ENCODE measurements at regions not wholly inside any gene's neighbourhood (a gene's known extent, or its start where the extent isn't known, plus 50 kb on each side); places are given as distances from the start of the nearest gene placed in this dataset.

DNA sequence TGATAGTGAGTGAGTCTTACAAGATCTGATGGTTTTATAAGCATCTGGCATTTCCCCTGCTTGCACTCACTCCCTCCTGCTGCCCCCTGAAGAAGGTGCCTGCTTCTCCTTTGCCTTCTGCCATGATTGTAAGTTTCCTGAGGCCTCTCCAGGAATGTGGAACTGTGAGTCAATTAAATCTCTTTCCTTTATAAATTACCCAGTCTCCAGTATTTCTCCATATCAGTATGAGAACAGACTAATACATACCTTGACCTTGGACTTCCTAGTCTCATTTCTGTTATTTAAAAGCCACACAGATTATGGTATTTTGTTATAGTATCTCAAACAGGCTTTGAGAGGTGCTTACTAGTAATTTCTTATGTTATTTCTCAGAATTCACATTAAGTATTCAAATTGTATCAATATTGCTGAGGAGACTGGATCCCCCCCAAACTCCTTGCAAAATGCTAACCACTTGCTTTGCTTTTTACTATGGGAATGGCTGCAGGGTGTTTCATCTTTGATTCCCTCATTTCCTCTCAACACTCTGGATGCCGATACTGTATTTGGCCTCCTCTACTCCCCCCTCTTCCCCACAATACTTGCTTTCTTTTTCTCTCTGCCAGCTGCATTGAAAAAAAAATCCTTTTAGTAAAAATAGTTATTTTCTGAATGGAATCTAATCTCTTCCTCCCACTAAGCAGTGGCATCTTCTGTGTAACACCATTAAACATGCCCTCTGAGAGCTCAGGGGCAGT is 96.9 kb upstream of the WLS start:
- TF ChIP-seq EZH2phosphoT487 (conservative IDR thresholded peaks at IDR 0.05; ENCODE audit: low read length), result no peak
- TF ChIP-seq, protein P1, sequence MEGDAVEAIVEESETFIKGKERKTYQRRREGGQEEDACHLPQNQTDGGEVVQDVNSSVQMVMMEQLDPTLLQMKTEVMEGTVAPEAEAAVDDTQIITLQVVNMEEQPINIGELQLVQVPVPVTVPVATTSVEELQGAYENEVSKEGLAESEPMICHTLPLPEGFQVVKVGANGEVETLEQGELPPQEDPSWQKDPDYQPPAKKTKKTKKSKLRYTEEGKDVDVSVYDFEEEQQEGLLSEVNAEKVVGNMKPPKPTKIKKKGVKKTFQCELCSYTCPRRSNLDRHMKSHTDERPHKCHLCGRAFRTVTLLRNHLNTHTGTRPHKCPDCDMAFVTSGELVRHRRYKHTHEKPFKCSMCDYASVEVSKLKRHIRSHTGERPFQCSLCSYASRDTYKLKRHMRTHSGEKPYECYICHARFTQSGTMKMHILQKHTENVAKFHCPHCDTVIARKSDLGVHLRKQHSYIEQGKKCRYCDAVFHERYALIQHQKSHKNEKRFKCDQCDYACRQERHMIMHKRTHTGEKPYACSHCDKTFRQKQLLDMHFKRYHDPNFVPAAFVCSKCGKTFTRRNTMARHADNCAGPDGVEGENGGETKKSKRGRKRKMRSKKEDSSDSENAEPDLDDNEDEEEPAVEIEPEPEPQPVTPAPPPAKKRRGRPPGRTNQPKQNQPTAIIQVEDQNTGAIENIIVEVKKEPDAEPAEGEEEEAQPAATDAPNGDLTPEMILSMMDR (IDR thresholded peaks at IDR 0.05; ENCODE audit: insufficient read depth, low read length, poor library complexity, severe bottlenecking), result no peak
- no peaks in the 10 kb centered on the region for H3K9me2 ChIP-seq (replicated peaks; ENCODE audit: insufficient read depth, low read length)
- no peaks in the 10 kb centered on the region for H4K20me1 ChIP-seq (ENCODE audit: low read depth, low read length)
- no peaks in the 10 kb centered on the region for H3K9me3 ChIP-seq (ENCODE audit: insufficient read depth, low read length)
- H2AFZ ChIP-seq (ENCODE audit: low read depth, low read length, severe bottlenecking), result no peak overlapping the region
- no peak overlapping the region for H3K4me2 ChIP-seq (ENCODE audit: low read depth, low read length, poor library complexity, severe bottlenecking)
- H3K36me3 ChIP-seq (ENCODE audit: low read length), result no peaks in the 10 kb centered on the region
- no peaks in the 10 kb centered on the region for H3F3A ChIP-seq (ENCODE audit: insufficient read depth)
- H3K27me3 ChIP-seq (ENCODE audit: low read length), result no peaks in the 10 kb centered on the region
- no peaks in the 10 kb centered on the region for H3K79me2 ChIP-seq (ENCODE audit: insufficient read depth, low read length)
- no peak overlapping the region for H3K4me3 ChIP-seq (ENCODE audit: insufficient read depth, low read length, poor library complexity, severe bottlenecking)
- no peak overlapping the region for H3K27ac ChIP-seq (ENCODE audit: low read depth, low read length)
- no peak overlapping the region for H3K9ac ChIP-seq (ENCODE audit: low read length)

DNA sequence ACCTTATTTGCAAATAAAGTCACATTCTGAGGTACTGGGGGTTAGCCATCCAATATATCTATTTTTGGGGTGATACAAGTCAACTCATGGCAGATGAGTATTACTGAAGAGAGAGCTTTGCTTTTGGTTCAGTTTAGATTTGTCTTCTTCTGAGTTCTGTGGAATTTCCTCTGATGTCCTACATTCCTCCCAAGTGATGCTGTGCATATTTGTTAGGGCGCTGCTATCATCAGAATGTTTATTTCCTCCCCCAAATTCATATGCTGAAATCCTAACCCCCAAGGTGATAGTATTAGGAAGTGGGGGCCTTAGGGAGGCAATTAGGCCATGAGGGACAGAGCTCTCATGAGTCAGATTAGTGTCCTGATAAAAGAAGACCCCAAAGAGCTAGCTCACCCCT is 96.2 kb upstream of the WLS start:
- Histone ChIP-seq H3K4me2 (ENCODE audit: low read depth, low read length, poor library complexity, severe bottlenecking) (no peak overlapping the region), H3K9ac (ENCODE audit: low read length) (no peak overlapping the region), H4K20me1 (ENCODE audit: low read depth, low read length) (no peaks in the 10 kb centered on the region), H3K36me3 (ENCODE audit: low read length) (no peaks in the 10 kb centered on the region), H3K27ac (ENCODE audit: low read depth, low read length) (no peak overlapping the region), H3K79me2 (ENCODE audit: insufficient read depth, low read length) (no peaks in the 10 kb centered on the region), H2AFZ (ENCODE audit: low read depth, low read length, severe bottlenecking) (no peak overlapping the region), H3K9me3 (ENCODE audit: insufficient read depth, low read length) (no peaks in the 10 kb centered on the region), H3K9me2 (replicated peaks; ENCODE audit: insufficient read depth, low read length) (no peaks in the 10 kb centered on the region), H3K27me3 (ENCODE audit: low read length) (no peaks in the 10 kb centered on the region), H3K4me3 (ENCODE audit: insufficient read depth, low read length, poor library complexity, severe bottlenecking) (no peak overlapping the region), H3F3A (ENCODE audit: insufficient read depth) (no peaks in the 10 kb centered on the region)
- no peak for TF ChIP-seq EZH2phosphoT487 (conservative IDR thresholded peaks at IDR 0.05; ENCODE audit: low read length)
- TF ChIP-seq, protein P1 (IDR thresholded peaks at IDR 0.05; ENCODE audit: insufficient read depth, low read length, poor library complexity, severe bottlenecking), result no peak

DNA sequence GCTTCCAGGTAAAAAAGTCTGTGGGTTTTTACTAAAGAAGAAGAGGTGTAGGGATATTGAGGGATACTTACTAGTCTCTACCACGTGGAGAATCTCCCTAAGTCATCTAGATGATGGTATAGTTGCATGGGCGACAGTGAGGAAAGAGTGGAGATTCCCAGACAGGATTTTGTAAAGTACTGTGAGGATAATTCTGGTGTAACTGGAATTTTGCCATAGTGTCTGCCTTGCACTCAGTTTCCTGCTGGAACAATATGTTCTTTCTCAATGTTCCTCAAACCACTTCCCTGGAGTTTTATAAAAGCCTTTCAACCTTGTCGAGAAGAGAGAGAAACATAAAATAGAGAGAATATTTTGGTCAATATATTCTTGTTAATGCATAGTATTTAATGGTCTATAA is 95.1 kb upstream of the WLS start:
- H3K27me3 ChIP-seq (ENCODE audit: low read length), result no peaks in the 10 kb centered on the region
- no peaks in the 10 kb centered on the region for H3K9me3 ChIP-seq (ENCODE audit: insufficient read depth, low read length)
- no peaks in the 10 kb centered on the region for H3K79me2 ChIP-seq (ENCODE audit: insufficient read depth, low read length)
- H3K9me2 ChIP-seq (replicated peaks; ENCODE audit: insufficient read depth, low read length), result no peaks in the 10 kb centered on the region
- H4K20me1 ChIP-seq (ENCODE audit: low read depth, low read length), result no peaks in the 10 kb centered on the region
- no peaks in the 10 kb centered on the region for H3K36me3 ChIP-seq (ENCODE audit: low read length)
- H3K9ac ChIP-seq (ENCODE audit: low read length), result no peak overlapping the region
- TF ChIP-seq, protein P1 (IDR thresholded peaks at IDR 0.05; ENCODE audit: insufficient read depth, low read length, poor library complexity, severe bottlenecking), result no peak
- no peak for TF ChIP-seq EZH2phosphoT487 (conservative IDR thresholded peaks at IDR 0.05; ENCODE audit: low read length)
- no peak overlapping the region for H3K4me2 ChIP-seq (ENCODE audit: low read depth, low read length, poor library complexity, severe bottlenecking)
- no peak overlapping the region for H3K4me3 ChIP-seq (ENCODE audit: insufficient read depth, low read length, poor library complexity, severe bottlenecking)
- no peak overlapping the region for H2AFZ ChIP-seq (ENCODE audit: low read depth, low read length, severe bottlenecking)
- no peaks in the 10 kb centered on the region for H3F3A ChIP-seq (ENCODE audit: insufficient read depth)
- no peak overlapping the region for H3K27ac ChIP-seq (ENCODE audit: low read depth, low read length)
